HG03280 (cell line): ENCODE measurements at regions not wholly inside any gene's neighbourhood (a gene's known extent, or its start where the extent isn't known, plus 50 kb on each side); places are given as distances from the start of the nearest gene placed in this dataset.
"Not testable (repeated sequence)": the region's sequence is repeated elsewhere in the genome, so short reads cannot be mapped to it uniquely, and the experiment has no call there.

Source experiments
- ATAC-seq: cut with Tn5 transposase; IDR thresholded peaks from one replicate; pipeline ENCODE4 v1.9.1; 2021; ENCODE audit warnings: mild to moderate bottlenecking, moderate library complexity; ENCODE audit not compliant: unreplicated experiment

DNA sequence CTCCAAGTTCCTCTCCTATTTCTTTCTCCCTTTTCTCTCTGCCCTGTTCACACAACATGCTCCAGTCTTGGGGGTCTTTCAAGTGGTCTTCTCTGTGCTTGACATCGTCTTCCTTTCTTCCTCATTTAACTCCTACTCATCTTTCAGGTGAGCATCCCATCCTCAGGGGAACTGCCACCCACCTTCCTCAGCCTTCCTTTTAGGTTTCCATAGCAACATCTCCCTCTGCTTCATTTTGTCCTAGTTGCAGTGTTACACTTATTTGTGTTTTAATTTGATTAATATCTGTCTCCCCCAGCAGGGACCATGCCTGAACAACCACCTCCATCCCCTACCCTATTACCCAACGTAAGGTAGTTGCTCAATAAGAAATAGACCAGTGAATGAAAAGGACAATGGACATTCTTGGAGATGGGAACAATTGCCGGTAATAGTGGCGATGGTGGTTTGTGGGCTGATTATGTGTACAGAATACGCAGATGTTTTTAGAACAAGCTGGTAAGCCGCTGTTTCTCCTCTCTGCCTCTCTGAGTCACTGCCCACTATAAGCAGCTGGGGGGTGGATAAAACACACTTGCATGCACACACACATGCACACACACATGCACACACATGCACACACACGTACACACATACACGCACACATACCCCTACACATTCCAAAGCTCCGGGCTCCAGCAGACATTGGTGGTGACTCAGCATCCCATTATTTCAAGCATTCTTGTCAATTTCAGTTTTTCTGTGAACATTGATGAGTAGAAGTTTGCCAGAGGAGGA is 251.6 kb downstream of the GATA3 start:
- no peak for ATAC-seq

DNA sequence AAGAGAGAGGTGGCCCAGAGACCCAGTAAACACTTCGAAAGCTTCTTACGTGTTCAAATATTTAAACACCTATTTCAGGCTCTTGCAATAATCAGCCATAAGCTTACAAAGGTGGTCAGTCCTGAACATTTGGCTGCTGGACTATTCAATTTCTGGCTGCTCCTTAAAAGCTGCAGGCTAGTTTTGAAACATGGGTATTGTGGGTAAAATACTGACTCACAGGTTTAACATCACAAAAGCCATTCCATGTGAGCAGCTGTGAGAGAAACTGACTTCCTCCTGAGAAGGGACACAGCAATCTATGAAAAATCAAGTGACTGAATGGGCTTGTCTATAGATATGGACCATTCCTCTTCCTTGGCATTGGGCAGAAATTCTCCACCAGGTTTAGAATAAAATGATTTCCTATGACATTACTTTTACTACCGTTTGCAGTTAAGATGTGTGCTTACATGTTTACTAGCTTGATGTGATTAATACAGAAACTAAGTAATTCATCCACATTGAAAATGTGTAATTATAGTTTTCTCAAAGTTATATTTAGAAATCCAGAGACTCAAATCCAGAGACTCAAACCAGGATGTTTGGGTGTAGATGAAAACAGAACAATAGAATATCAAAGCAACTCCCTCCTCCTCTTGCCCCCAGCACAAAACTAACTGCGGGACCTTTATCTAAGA is 252.3 kb downstream of the GATA3 start:
- no peak for ATAC-seq

DNA sequence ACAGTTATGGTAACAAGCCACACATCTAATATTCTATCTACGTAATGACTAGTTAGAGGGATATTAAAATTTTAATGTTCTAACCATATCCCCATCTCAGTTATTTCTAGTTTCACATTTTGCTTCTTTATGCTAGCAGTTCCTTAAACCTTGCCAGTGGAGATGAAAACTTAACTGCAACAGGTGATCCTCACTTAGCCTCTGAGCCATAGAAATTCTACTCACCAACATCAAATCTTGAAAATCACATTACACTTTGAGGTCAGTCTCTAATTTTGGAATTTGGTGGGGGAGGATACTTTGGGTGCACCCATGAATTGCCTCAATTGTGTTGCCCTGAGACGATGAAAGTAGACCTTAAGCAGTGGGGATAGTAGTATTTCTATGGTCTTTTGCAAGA is 256.4 kb downstream of the GATA3 start:
- ATAC-seq = no peak

GRCh38 chr10:8311526-8312070 is 257.1 kb downstream of the GATA3 start:
- ATAC-seq = no peak

GRCh38 chr10:8312079-8312478 is 257.6 kb downstream of the GATA3 start:
- no peak for ATAC-seq

DNA sequence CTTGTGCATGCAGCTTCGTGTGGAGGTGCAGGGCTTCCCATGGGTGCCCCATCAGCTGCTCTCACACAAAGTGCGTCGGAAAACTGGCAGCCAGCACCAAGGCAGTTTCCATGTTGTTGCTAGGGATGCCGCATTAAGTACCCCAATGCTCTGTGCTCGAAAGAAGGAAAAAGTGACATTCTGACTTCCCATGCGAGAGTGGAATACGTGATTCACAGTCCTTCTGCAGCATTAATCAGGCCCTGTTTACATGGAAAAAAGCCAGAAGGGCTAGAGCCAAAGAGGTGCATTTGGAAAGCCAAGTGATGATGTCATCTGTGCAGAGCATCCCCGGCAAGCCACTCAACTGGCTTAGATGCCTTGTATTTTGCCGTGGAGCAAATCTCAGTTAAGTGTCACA is 258.3 kb downstream of the GATA3 start:
- ATAC-seq = no peak

DNA sequence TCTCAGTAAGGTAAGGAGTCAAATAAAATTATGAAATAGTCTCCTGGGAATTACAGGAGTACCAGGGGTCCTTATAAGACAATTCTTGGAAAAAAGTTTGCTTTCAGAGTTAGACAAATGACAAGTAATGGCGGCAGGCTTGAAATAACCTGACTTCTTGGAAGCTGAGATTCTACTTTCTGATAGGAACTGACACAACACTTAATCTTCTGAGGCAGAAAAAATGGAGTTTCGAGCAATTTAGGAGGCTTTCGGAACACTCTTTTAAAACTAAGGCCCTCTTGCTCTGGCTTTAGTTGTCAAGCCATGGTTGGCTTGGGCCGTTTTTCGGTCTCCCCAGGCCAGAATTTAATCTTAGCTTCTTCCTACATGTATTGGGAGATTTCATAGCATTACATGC is 260.0 kb downstream of the GATA3 start:
- no peak for ATAC-seq

GRCh38 chr10:8315619-8316021 is 261.1 kb downstream of the GATA3 start:
- no peak for ATAC-seq

DNA sequence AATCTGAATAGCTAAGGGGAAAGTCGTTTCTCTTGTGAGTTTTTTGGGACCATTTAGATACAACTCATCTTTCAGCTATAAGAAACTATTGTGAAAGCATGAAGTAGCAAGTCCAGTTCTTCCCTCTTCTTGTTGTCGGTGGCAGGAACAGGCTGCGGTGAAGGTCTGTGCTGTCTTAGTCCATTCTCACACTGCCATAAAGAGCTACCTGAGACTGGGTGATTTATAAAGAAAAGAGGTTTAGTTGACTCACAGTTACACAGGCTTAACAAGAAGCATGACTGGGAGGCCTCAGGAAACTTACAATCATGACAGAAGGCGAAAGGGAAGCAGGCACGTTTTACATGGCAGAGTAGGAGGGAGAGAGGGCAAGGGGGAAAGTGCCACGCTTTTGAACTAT is 261.8 kb downstream of the GATA3 start:
- no peak for ATAC-seq

DNA sequence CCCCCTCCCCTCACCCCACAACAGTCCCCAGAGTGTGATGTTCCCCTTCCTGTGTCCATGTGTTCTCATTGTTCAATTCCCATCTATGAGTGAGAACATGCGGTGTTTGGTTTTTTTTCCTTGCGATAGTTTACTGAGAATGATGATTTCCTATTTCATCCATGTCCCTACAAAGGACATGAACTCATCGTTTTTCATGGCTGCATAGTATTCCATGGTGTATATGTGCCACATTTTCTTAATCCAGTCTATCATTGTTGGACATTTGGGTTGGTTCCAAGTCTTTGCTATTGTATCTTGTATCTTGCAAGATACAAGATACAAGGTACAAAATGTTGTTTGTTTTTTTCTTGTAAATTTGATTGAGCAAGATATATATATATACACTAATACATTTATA is 263.9 kb downstream of the GATA3 start:
- not testable (repeated sequence) for ATAC-seq

GRCh38 chr10:8318956-8319355 is 264.5 kb downstream of the GATA3 start:
- no peak for ATAC-seq

GRCh38 chr10:8319704-8320103 is 265.2 kb downstream of the GATA3 start:
- no peak for ATAC-seq

GRCh38 chr10:8321990-8322389 is 267.5 kb downstream of the GATA3 start:
- no peak for ATAC-seq

DNA sequence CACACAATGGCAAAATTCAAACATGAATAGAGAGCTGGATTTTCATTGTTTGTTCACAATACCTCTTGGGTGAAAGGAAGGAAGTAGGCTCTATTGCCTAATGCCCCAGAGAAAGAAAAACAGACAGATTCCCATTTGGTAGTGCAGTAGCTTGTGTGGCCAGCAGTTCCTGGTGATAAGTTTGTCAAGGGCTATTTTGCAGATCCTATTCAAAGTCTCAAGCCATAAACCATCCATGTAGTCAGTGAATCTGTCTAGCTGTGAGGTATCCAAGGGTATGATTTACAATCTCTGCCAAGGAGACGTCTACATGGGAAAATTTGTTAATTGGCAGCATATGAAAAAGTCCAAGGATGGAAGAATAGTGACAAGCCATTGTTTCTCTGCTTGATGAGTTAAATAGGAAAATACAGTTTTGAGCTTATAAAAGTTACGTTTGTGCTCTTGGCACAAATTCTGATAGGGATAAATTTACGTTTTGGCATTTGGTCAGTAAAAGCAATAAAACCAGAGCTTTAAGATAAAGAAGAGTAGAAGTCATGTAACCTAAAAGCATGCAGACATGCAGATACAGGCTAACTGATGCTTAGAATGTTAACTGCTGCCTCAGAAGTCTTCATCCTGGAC is 269.1 kb downstream of the GATA3 start:
- no peak for ATAC-seq

DNA sequence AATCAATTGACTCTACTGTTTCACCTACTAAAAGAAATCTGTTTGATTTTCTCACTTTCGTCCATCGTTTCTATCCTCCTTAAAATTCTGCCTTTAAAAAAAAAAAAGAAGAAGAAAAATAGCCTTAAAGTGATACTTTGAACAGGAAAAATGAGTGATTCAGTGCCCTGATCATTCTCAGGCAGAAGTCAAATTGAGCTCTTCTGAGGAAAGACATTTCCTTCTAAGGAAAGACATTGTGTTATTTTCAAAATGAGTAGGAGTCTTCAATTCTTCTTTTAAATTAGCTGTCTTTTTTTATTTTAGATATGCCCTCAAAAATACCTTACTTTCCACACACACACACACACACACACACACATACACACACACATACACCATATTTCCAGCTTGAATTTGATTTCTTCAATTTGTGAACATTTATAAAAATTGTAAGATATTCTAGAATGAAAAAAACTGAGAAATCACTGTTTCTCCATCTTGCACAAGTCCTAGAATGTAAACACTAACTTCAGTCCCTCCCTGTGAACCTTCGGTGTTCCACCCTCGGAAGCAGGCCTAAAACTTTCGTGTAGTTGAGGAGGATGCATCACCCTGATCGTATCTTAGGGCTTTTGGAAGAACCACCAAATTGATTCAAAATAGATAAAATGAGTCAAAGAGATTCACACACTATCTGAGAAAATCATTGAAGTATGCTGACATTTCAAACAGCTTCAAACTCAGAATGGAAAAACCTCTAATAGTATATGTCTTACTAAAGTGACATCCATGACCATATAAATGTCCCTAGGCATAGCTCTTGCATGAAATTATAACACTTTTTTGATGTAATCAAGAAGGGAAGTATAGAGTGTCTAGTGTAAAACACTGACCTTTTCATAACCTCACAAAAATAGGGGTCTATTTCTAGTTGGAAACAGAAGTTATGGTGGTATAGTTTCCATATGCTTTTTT is 270.8 kb downstream of the GATA3 start:
- ATAC-seq = no peak

DNA sequence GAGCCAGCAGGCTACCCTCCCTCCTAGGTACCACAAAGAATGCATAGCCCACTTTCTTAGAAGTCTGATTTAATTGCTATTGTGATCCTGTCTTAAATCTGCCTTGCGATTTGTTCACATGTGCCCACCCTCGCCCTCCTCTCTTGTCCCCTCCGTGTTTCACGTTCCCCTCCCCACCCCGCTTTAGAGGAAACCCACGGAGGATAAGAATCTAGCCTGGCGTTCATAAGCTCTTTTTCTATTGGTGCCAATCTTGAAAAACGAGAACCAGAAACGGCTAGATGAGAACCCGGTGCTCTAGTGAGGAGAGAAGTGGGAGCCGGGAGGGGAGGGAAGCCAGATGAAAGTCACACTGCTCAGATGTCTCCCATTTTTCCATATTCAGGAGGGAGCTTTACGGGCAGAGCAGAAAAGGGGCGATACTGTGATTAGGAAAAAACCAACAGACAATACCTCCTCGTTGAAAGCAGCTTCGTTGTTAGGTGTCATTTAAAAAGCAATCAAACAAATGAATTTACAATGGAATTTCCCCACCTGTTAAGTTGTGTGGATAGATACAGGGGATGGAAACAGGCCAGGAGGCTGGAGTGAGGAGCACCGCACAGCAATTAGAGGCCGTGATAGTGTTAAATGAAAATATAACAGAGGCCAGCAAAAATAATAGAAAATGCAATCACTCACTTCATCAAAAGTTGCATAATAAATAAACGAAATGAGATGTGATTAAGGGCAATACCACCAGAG is 272.1 kb downstream of the GATA3 start:
- no peak for ATAC-seq

- ATAC-seq = no peak
These were observed 272.6 kb downstream of the GATA3 start for GRCh38 chr10:8327140-8327423.

DNA sequence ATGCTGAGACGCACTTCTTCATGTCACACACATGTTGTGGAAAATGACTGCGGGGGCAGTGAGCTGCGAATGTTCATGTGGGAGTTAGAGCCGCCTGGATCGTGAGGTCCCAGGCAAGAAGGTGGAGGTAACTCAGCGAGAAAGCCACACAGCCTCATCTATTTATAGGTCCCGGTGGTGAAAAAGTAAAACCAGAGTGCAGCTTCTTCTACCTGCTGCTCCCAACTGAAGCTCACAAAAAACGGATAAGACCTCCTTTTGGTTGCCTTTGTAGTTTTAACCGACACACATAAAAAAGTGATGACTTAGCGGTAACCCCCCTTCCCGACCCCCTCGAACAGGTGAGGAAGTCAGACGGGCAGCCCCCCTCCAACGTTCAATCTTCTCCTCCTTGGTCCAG is 276.9 kb downstream of the GATA3 start:
- ATAC-seq = no peak

- peak; percentile 85 for ATAC-seq
These were observed 277.6 kb downstream of the GATA3 start for GRCh38 chr10:8331896-8332729.
